Prostate gland (tissue), 2 donors: ENCODE measurements at regions not wholly inside any gene's neighbourhood (a gene's known extent, or its start where the extent isn't known, plus 50 kb on each side); places are given as distances from the start of the nearest gene placed in this dataset.

Experiments used
- CTCF ChIP-seq, 4 experiments: fragments of 200-600 bp in 2 of 4; fragments of 450-650 bp in 2 of 4; sonication (generic) in 2 of 4; IDR thresholded peaks; 1 replicate in 3 of 4; 2 replicates in 1 of 4; pipeline ENCODE4 v1.5.1; 2016 to 2019; ENCODE audit warnings: antibody characterized with exemption in 4 of 4, mild to moderate bottlenecking in 2 of 4, moderate library complexity in 2 of 4
- POLR2AphosphoS5 ChIP-seq: sonication (generic); formaldehyde crosslinking; IDR thresholded peaks from one replicate; pipeline ENCODE4 v1.6.1; 2017; ENCODE audit warnings: antibody characterized with exemption

GRCh38 chr2:65554765-65555591 is 122.6 kb upstream of the SPRED2 start:
- TF ChIP-seq POLR2AphosphoS5: no peak
- TF ChIP-seq CTCF (IDR thresholded peaks at IDR 0.05): no peak
